ENCODE measurements at regions not wholly inside any gene's neighbourhood (a gene's known extent, or its start where the extent isn't known, plus 50 kb on each side); places are given as distances from the start of the nearest gene placed in this dataset.

DNA sequence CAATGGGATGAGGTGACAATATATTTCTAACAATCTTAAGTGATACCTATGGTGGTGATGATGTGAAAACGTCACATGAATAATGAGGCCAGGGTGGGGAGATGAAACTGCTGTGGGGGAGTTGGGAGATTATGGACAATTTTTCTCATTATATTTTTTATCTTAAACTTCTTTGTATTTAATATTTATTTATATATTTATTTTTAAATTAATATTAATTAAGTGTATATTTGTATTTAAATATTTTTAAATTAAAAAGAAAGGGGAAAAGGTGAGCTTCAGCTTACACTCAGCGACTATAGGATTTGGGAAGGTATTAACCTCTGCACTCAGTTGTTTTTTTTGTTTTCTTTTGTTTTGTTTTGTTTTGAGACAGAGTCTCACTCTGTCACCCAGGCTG lies 158.7 kb downstream of the PSMG1 start:
- no peak for DNase-seq (ENCODE audit: low read depth)

DNA sequence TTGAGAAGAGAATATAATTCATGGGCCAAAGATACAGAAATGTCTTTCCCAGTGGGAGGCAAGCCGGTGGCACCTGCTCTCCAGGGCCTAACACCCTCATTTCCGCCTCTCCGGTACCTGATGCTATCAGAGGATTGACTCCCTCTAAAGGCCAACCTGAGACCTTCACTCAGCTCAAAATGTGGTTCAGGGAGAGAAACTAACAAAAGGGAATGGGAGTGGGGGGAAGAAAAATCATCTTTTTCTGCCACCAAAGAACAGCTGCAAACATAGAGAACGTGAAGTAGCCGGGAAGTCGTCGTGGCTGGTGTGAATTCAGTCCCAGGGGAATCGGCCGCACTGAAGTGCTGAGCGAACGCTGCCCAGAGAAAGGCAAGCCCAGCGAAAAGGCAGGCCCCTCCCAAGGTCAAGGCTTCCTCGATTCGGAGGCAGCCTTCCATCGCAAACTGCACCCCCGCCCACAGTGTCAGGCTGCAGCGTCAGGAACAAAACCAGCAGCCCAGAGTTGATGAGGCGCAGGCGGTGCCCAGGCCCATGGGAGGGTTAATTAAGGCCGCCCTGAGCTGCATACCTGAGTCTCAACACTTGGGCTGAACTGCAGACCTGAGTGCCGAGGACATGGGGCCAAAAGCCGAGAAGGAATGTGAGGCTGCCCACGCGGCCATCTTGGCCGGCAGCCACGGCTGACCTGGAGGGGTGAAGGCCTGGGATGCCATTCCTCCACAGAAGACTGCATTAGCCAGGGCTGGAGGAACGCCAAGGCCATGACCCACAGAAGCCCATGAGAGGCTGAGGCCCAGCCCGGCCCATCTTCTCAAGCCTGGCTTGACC lies 160.2 kb downstream of the PSMG1 start:
- DNase-seq (ENCODE audit: low read depth) = peak; percentile 97

DNA sequence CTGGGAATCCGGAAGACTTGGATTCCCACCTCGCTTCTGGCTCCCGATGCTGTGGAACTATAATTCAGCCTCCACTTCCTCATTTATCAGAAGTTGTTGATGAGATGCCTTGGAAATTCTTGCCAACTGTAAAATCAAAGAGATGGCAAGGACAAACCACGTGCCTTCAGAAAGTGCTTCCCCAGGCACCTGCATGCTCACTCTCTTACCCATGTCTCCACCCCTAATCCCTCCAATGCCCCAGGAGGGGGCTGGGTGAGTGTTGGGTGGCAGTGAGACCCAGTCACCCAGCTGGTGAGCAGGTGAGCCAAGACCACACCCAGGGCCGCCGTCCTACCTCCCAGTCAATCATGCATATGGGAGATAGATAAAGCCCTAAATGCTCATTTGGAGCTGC lies 160.8 kb downstream of the PSMG1 start:
- DNase-seq (ENCODE audit: low read depth) = no peak

DNA sequence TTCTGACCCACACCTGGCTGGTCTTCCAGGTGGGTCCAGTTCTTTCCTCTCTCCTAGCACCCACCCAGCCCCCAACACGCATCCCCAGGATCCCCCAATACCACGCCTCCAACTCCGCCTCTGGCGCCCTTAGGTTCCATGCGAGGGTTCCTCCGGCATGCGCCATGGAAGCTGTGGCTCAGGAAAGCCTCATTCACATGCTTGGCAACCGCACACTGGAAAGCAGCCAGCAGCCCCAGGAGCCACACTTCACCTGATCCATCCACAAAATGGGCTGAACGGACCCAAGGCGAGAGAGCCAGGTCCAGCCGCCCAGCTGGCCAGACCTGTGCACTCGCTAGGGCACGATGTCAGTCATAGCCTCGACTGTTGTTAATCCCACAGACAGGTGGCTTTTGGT lies 161.2 kb downstream of the PSMG1 start:
- DNase-seq (ENCODE audit: low read depth) = no peak

DNA sequence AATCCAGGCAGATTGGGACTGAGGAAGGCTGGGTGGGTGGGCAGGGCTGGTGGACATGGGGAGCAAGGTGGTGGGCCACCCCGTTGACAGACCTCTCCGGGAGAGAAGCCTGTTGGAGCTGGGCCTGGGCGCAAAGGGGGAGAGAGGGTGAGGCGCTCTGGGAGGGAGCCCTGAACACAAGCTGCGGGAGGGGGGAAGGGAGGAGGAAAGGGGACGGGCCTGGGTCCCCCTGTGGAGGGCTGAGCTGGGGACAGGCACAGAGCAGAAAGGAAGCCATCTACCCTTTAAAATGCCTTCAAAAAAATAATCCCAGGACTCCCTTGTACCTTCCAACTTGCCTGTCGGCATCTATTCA lies 161.8 kb downstream of the PSMG1 start:
- DNase-seq (ENCODE audit: low read depth) = no peak

DNA sequence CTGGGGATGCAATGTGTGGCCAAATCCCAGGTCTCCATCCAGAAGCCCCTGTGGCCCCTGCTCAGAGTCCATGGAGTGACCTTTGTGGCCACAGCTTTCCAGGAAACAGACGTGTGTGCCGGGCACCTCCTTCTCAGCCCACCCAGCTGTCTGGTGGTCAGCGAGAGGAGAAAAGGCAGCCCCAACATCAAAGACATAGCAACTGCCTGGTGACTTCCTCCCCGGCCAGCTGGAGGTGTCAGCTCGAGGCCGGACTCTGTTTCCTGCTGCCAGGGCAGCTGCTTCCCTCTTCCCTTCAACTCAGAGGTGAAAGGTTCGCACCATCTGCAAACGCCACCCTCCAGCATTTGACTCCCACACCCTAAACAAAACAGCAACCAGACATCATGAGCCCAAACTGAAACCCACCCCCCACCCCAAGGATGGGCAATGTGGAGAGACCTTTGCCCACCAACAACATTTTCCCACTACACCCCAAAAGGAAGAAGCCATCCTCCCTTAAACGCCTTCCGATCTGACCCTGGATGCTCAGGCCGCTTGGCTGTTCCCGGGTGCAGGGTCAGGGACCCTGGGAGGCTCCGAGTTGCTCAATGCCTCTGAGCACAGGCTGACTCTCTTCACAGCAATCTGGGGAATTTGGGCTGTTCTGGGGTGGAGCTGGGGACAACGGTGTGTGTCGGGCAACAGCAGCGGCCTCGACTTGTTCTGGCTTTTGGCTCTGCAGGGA lies 162.3 kb downstream of the PSMG1 start:
- DNase-seq (ENCODE audit: low read depth) = peak; percentile 79

DNA sequence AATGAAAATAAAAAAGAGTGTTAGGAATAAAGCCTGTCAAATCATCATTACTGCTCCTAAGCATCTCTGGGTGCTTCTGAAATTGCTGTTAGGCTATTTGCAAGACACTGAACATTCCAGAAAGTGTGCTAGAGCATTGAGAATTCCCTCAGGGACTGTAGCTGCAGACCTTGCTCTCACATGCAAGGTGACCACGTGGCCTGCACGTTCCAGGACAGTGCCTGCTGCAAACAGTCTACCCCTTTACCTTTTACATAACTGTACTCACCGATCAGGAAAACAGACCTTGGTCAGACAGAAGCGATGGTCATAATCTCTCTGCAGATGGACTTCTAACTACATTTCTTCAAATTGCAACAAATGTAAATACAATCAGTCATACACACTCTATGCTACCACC lies 164.5 kb downstream of the PSMG1 start:
- DNase-seq (ENCODE audit: low read depth) = peak; percentile 23

DNA sequence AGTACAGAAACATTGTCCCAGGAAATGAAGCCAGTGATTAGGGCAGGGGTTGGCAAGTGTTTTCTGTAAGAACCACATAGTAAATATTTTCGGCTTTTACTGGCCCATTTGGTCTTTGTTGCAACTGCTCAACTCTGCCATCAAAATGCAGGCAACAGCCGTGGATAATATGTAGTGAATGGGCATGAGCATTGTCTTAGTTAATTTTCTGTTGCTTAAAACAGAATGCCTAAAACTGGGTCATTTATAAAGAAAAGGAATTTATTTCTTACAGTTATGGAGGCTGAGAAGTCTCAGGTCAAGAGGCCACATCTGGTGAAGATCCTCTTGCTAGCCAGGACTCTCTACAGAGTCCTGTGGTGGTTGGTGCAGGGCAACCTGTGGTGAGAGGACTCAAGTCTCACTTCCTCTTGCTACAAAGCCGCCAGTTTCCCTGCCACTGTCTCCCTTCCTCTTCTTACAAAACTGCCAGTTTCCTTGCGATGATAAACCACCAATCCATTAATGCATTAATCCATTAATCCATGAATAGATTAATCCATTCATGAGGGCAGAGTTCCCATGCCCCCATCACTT lies 166.4 kb downstream of the PSMG1 start:
- no peak for DNase-seq (ENCODE audit: low read depth)

DNA sequence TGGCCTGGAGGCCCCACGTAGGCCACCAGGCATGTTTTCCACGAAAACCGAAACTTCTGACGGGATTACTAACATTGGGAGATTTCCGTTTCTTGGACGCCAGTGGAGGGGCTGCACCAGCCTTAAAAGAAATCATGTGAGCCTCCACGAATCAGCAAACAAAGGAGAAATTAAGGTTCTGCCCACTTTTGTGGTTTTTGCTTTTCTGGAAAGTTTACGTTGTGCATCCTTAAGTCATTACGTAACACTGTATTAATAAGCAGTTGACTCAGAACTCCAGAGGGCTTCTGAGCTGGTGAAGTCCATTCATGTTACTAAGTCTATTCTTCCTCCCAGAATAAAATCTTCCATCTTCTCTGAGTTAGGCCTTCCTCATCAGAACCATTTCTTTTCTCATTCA lies 168.5 kb downstream of the PSMG1 start:
- DNase-seq (ENCODE audit: low read depth) = peak; percentile 92

DNA sequence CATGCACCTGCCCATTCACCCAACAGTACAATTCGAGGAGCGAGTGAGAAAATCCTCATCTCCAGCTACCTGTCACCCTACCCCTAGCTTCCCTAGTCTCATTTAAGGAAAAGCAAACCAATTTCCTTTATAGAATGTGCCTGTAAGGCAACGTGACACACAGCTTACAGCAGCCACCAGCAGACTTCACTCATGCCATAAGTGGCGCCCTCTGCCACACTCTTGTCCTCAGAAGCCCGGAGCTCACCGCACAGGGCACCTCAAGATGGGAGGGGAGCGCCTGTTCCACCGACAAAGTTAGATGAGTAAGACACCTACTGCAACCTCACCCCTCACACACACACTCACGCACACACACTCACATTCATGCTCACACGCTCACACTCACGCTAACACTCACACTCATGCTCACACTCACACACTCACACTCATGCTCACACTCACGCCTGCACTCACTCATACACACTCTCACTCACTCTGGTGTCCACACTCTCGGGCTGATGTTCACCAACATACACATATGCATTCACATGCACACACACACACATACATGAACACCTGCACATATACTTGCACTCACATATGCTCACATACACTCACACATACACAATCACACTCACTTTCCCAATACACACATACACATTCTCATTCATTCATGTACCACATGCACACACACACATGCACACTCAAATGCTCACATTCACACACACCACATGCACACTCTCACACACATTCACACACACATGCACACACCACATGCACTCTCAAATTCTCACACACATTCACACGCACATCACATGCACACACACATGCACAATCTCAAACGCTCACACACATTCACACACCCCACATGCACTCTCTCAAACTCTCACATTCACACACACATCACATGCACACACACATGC lies 170.7 kb downstream of the PSMG1 start:
- no peak for DNase-seq (ENCODE audit: low read depth)

DNA sequence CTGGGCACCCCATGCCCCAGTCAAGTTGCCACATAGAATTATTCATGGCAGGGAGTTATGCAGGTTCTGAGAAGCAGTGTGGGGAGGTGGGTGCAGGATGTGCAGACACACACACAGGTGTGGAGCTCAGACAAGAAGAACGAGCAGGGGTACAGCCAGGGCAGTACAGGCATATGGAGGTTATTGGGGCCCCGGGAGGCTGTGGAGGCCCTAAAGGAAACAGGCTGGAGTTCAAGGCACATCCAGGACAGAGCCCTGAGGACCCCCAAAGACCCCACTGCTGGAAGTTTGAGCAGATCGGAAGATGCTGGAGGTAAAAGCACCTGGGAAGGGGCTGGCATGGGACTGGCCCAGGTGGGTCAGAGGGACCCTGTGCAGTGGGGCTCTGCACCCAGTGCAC lies 171.3 kb downstream of the PSMG1 start:
- DNase-seq (ENCODE audit: low read depth) = no peak

DNA sequence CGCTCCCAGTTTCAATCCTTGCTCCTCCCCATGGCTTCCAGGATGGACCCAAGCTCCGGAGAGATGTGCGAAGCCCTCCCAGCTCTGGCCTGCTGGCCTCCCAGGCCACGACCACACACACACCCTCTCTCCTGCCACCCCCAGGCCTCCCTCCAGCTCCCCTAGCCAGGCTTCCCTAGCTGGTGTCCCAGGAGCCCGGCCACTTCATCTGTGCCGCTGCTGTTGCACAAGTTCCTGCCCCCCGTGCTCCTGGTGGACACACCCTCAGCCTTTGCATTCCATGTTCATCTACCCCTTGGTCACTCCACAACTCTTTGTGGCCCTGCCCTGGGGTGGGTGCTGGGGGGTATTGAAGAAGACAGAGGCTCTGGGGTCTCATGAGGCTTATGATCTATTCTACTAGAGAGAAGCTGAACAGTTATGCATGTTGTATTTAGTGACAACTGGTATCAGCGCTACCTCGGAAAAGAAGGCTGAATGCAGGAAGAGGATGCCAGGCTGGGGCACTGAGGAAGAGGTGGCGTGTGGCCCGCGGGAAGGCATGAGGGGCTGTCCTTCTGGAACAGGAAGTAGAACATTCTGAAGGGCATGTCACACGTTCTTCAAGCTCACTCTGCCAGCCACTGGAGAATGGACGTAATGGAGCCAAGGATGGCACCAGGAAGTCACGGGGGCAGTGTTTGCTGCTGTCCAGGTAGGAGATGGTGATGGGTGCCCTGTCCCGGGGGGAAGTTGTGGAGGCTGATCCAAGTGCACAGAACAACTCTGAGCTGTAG lies 172.4 kb downstream of the PSMG1 start:
- no peak for DNase-seq (ENCODE audit: low read depth)

DNA sequence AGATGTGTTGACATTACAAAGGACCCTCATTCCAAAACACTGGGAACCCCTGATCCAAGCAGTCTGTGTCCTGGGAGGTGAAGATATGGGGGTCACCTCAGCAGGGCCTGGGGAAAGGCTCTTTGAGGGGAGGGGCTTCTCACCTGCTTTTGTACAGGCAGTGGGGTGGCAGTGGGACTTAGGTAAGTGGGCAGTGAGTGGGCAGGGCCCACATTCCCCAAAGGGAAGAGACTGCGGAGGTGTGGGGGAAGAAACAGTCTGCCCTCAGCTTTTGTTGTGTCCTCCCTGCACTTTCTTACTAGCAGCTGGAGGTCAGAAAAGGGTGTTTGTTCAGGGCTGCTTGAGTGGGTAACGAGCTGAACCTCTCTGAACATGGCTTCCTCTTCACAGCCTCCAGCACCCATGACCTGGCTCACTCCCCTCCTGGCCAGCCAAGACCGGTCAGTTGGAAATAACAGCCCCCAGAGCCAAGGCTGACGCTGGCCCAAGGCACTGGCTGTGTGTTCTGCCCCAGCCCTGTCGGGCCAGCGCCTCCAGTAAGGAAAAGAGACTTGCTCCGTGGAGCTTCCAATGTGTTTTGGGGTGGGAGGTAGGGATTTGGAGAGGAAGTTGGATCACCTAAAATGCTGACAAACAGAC lies 173.5 kb downstream of the PSMG1 start:
- DNase-seq (ENCODE audit: low read depth) = no peak

DNA sequence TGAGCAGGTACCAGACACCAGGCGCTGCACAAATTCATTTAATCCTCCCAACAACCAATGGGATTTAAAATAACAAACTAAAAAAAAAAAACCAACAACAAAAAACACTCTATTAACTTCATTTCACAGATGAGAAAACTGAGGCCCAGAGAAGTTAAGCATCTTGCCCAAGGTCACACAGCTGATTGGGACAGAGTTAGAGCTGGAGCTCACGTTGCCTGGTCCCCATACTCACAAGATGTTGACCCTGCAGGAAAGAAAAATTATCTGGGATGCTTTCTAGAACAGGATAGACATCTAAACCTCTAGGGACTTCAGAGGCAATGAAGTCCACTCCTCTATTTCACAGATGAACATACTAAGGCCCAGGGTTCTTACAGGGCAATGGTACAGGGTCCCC lies 175.3 kb downstream of the PSMG1 start:
- DNase-seq (ENCODE audit: low read depth) = no peak

DNA sequence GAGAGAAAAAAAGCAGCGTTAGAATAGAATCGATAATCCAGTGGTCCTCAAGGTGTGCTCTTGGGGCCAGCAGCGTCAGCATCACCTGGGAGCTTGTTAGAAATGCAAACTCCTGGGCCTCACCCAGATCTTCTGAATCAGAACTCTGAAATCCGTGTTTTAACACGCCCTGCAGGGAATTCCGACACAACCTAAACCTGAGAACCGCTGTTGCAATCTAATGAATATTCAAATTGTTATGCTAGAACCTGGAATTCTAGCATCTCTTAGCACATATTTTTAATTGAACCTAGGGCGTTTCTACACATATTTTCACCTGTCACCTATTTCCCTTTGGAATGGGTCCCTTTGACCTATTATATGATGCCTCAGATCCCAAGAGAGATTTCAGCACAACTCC lies 175.7 kb downstream of the PSMG1 start:
- peak; percentile 78 for DNase-seq (ENCODE audit: low read depth)

DNA sequence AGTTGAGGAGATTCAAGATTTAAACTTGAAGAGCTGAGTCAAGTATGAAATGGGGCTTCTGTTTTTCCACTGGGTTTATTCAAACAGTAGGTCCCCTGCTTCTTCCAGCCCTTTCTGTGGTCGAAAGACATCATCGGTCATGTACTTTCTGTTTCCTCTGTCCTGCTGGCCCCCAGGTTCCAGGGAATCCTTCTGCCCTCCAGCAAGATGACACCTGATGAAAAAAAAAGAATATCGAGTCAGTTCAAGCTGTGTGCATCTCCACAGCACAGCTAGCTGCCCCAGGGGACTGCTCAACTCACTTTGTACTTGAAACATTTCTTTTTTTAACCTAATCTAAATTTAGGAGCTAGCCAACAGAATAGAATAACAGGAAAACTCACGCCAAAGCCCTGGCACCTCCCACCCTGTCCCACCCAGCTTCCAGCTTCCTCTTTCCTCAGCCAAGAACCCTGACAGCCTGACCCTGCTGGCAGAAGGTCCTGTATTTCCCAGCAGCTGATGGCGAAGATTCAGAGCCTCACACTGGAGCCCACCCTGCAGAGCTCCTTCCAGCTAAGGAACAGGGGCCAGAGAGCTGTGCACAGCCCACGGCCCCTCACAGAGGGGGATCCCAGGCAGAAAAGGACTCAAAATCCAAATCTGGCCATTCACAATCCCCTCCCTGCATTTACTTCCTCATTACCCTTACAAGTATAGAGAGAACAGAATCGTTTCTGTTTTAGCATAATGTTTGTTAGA lies 176.5 kb downstream of the PSMG1 start:
- no peak for DNase-seq (ENCODE audit: low read depth)

DNA sequence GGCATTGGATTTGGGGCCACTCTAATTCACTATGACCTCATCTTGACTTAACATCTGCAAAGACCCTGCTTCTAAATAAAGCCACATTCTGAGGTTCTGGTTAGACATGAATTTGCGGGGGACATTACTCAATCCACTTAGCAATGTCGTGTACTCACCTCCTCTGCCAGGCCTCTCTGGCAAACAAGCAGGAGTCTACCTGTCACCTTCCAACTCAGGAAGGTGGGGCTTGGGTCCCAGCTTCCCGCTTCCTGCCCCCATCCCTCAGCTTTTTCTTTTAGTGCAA lies 177.8 kb downstream of the PSMG1 start:
- no peak for DNase-seq (ENCODE audit: low read depth)

DNA sequence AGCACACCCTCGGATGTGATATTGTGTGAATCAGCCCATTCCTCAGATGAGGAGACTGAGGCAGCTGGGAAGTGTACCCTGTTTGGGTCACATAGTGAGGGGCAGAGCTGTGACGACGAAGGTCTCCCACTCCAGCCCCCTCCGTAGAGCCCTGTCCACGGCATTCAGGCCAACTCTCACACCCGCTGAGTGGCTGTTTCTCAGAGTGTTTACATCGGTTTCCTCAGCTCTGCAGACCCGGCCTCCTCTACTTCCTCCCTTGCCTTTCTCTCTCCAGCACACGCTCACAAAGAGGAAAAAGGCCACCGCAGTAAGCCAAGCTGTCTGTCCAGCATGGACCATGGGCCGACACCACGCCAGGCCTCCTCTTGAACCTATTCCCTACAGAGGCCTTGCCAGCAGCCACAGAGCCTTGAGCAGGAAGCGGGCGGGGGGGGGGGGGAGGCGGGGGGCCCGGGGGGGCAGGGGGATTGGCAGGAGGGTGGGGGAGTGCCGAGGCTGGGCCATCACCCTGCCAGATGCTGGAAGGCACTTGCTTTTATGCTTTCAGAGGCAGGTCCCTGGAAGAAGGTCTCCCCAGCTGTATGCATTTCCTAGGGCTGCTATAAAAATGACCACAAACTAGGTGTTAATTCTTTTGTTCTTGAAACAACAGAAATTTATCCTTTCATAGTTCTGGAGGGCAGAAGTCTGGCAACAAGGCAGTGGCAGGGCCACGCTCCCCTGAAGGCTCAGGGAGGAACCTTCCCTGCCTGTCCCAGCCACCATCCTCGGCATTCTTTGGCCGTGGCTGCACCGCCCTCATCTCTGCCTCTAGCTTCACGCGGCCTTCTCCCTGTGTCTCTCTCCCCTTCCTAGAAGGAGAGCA lies 178.4 kb downstream of the PSMG1 start:
- no peak for DNase-seq (ENCODE audit: low read depth)

DNA sequence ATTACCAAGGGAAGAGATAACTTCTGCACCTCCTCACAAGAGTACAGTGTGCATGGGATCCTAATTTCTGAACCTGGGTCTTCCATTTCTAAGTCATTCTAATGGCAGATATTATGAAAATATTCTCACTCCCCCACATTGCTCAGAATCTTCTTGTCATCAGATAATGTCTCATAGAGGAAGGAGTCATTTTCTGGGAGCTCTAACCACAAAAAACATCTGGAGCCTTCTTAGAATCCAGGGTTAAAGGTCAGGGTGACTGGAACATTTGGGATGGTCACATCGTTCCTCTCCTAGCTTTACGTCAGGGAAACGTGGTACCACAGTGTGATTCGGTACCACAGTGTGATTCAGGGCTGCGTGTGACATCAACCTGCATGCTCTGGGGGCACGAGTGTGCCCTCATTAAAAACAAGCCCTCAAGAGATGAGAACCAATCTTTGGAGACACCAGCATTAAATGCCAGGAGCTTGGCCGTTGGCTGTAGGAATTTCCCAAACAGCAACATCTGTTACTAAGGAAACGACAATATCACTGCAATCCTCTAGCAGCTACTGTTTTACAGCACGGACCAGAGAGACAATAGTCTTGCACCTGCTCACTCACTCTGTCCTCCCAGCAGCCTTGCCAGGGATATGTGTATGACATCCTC lies 179.1 kb downstream of the PSMG1 start:
- DNase-seq (ENCODE audit: low read depth) = no peak

Measured in renal cortical epithelial cell (primary cell).